Neural progenitor cell (in vitro differentiated cells): ENCODE measurements at regions not wholly inside any gene's neighbourhood (a gene's known extent, or its start where the extent isn't known, plus 50 kb on each side); places are given as distances from the start of the nearest gene placed in this dataset.

Experiments used
- CTCF ChIP-seq: fragments of 200-600 bp; sonication (generic); IDR thresholded peaks from 2 replicates; pipeline ENCODE4 v1.5.1; 2017; ENCODE audit warnings: antibody characterized with exemption, mild to moderate bottlenecking
- EZH2 ChIP-seq: fragments of 200-600 bp; sonication (generic); IDR thresholded peaks from 2 replicates; pipeline ENCODE4 v1.6.1; 2017; ENCODE audit warnings: antibody characterized with exemption, mild to moderate bottlenecking, moderate library complexity
- EZH2phosphoT487 ChIP-seq: fragments of 200-600 bp; sonication (generic); IDR thresholded peaks from 2 replicates; pipeline ENCODE4 v1.6.1; 2017; ENCODE audit warnings: antibody characterized with exemption

- TF ChIP-seq CTCF (no peak), EZH2 (no peak), EZH2phosphoT487 (no peak)
Observed at GRCh38 chr2:163255086-163255485, 416.5 kb upstream of the KCNH7 start.
